HG03565 (cell line): ENCODE measurements at regions not wholly inside any gene's neighbourhood (a gene's known extent, or its start where the extent isn't known, plus 50 kb on each side); places are given as distances from the start of the nearest gene placed in this dataset.
"Not testable (repeated sequence)": the region's sequence is repeated elsewhere in the genome, so short reads cannot be mapped to it uniquely, and the experiment has no call there.

Experiments
- ATAC-seq: cut with Tn5 transposase; IDR thresholded peaks from one replicate; pipeline ENCODE4 v1.9.1; 2021; ENCODE audit warnings: mild to moderate bottlenecking, moderate library complexity; ENCODE audit not compliant: unreplicated experiment

DNA sequence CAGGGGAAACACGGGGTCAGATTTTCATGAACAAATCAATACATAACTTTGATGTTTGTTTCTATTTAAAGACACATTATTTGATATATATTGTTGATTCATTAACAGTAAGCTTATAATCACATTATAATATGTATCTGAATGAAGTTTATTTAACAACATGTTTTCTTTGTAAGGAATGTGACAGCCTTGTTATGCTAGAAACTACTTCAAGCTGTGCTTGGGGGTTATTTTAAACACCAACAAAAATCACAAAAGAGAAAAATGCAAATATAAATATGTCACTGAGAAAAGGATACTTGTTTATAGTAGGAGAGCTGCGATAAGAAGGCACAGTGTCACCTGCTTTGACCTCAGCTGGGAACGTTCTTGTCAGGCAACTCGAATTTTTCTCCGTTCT lies 354.6 kb upstream of the AGA start:
- ATAC-seq = no peak

DNA sequence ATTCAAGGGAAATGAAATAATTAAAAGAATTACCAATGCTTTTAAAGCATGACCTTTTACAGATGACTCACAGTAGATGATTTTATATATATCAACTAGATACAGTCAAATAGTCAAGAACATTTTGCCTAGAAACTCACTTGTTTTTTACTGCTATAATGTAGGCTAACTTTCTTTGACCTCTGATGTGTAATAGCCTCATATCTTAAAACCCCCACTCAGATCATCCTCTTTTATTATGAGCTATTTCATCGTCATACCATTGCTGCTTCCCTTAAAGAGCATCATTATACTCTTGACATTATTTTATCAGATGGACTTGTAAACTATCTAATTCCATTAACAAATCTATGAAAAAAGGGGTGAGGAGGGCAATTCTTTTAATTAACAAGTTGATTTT lies 355.9 kb upstream of the AGA start:
- no peak for ATAC-seq

DNA sequence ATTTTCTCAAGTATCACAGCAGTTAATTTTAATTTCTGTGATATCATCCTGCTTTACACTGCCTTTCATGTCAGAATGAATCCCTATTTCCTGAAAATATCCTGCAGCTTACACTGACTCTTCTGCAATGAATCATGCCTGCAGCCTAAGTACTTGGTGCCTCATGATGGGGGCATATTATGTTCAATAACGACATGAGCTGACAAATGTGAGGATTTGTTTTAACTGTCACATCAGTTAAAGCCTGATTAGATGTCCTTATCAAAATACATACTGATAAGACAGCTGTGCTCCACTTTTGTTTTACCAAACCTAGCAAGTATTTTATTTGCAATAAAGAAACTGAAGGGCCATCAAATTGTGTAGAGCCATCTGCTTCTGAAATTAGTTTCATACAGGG lies 359.9 kb upstream of the AGA start:
- ATAC-seq = no peak

DNA sequence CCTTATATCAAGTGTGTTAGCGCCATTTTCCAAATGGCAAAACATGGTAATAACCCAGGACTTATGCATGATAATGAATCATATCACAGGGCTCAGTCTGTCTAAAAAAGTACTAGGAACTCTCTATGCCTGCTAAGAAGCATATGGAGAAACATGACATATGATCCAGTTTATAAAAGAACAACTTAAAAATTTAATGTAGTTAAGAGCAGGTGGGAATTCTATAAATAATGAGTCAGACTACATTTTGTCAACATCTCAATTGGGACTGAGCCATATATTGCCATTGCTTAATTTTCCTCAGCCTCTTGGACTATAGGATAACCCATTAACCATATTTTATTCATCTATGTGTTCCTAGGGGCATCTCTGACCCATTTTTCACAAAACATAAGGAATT lies 360.4 kb upstream of the AGA start:
- no peak for ATAC-seq

DNA sequence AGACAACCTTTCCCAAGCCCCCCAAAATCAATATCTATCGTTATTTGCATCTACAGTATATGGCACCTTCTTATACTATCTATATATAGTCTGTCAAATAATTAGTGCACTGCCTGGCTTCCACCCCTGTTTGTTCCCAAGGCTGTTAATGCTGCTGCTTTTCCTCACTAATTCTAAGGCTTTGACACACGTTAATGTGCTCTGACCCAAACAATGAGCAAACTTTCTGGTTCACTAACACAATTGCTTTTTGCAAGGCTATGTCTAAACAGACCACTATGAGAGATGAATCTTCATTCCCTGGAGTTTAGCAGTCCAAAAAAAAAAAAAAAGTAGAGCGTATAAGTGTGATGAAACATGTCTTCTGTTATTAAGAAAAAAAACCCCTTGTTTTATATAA lies 360.9 kb upstream of the AGA start:
- ATAC-seq = no peak

DNA sequence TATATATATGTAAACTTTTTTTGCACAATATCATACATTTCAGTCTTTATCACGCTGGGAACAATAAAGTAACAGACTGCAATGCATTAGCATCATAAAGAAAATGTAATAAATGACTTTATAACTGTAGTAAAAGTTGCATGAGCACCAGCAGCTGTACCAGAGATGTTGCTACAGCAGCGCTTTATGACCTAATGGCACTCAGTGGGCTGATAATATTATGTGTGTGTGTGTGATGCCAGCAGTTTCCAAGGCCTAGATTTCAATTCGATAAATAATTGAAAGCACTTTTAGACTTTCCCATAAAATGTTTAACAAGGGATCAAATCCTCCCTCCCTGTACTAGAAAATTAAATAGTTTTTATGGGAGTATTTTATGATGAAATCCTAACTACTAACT lies 367.6 kb upstream of the AGA start:
- ATAC-seq = no peak

DNA sequence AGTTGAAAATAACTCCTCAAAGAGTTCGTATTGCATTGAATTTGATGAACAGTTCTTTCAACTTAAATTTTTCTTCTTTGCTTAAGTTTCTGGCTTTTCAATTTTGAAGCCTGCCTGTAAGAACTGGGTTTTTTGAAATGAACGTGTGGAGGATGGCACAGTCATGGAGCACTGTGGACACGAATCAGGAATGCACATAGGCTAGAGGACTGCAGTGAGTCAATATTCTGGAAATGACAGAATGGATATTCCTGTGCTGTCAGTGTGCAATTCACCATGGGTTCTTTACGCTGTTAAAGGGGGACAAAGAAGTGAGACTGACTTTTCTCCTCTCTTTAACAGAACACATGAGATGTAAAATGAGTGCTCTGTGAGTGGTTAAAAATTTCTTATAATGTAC lies 368.0 kb upstream of the AGA start:
- ATAC-seq = no peak

DNA sequence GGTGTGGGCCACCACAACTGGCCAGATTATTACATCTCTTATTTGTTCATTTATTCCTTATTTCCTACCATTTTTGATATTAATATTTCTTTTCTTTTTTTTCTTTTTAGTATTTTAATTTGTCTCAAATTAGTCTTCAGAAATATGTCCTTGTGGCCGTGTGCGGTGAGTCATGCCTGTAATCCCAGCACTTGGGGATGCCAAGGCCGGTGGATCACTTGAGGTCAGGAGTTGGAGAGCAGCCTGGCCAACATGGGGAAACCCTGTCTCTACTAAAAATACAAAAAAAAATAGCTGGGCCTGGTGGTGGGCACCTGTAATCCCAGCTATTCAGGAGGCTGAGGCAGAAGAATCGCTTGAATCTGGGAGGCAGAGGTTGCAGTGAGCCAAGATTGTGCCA lies 376.2 kb upstream of the AGA start:
- not testable (repeated sequence) for ATAC-seq

DNA sequence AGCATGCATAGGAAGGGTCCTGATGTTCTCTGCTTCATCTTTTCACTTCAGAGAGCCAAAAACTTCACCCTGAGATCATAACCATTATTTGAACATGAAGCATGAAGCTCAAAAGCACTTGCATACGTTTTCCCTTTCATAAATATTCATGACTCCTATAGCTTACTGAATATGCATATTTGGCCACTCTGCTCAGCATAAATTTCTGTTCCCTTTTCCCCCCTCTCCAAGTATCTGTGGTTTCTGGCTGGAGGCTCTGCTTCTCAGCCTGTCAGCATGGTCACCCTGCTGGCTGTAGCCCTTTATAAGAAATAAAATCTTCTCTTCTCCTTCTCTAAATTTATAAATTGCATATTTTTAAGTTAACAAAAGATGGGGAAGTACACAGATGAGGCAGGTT lies 384.7 kb upstream of the AGA start:
- no peak for ATAC-seq

DNA sequence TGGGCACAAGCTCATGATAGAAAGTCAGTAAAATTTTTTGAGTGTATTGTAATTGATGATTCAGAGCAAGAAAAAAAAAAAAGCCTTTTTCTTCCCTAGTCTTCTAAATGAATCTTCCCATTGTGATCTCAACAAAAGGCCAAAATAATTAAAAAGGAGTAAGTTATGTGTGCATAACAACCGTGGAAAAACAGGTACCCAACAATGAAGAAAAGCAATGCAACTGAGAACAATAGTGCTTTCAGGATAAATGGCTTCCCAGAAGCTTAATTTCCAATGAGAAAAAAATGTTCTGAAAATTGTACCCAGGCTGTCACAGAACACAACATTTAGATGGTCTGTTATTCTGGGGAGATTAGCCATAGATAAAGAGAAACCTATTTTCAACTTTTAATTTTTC lies 399.0 kb upstream of the AGA start:
- no peak for ATAC-seq

DNA sequence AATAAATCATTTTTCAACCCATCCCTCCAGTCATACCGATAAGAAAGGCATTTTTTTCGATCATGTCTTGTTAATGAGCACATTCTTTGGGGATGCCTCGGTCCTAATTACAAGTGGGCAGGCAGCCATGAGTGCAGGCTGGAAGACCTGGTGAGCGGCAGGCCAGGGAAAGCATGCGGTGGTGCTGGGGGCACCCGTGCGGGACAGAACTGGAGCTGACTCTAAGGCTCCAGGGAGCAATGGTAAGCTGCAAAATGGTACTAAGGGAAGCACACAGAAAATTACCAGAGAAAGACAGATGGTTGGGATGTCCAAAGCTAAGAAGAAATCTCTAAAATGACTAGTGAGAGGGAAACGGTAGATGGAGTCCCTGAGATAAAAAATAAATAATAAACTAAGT lies 411.0 kb upstream of the AGA start:
- no peak for ATAC-seq

DNA sequence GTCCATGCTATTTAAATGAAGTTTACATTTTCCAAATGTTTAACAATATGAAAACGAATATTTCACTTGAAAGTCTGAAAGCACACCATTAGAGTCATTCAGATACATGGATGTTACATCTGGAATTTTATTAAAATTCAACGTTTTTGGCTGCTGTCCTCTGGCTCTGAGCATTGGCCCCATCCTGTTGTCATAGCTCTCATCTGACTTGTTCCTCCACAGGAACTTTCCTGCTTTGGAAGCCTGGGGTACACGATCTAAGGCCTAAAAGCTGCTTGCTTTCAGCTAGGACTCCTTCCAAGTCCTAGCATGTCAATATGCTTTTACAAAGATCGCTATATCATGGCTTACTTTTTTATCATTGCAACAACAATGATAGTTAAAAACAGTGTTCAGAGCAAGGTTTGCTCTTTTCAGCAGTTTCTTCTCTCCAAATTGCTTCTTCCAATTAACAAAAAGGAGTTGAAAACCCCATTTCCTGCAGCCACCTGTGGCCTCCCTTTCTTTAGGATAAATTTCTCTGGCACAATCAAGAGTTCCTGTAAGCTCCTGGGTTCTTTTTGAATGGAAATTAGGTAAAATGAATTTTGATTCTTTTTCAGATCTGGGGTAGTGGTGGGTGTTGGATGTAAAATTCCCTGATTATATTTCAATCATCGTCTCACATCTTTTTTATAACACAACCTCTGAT lies 413.4 kb upstream of the AGA start:
- ATAC-seq = no peak

DNA sequence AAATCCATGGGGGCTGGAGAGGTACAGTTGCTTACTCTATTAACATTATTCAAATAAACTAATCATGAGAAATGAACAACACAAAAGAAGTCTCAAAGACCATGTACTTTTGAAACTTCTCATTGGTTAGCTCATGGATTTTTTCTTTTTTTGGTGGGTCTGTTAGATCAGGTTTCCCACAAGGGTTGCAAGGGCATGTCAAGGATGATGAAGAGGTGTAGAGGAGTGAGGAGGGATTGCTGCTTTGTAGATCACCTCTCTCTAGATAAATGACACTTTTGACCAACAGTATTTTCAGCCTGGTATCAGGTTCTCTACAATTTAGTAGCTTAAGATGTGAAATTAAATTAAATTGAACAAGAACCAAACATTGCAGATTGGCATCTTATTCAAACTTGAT lies 417.9 kb upstream of the AGA start:
- no peak for ATAC-seq

DNA sequence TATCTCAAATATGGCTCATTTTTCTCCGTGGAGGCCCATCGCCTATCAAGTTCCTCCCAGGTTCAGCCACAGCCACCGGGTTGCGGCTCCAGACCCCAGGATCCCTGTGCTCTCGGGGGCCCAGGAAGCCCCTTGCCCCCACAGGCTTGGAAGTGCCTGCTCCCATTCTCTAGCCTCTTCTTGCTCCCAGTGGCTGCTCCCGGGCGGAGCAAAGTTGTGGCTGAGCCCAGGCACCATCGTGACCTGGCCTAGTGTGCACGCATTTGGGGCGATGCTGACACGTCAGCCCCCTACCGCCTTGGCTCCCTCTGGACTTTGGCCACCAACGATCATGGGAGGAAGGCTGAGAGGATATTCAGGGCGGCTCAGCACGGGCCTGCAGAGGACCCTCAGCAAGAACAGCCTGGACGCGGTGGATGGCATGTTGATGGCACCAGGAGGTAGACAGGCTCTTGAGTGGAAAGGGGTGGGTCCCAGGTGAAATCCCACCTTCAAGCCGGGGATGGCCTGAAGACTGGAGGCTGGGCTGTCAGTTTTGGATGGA lies 419.4 kb upstream of the AGA start:
- no peak for ATAC-seq

DNA sequence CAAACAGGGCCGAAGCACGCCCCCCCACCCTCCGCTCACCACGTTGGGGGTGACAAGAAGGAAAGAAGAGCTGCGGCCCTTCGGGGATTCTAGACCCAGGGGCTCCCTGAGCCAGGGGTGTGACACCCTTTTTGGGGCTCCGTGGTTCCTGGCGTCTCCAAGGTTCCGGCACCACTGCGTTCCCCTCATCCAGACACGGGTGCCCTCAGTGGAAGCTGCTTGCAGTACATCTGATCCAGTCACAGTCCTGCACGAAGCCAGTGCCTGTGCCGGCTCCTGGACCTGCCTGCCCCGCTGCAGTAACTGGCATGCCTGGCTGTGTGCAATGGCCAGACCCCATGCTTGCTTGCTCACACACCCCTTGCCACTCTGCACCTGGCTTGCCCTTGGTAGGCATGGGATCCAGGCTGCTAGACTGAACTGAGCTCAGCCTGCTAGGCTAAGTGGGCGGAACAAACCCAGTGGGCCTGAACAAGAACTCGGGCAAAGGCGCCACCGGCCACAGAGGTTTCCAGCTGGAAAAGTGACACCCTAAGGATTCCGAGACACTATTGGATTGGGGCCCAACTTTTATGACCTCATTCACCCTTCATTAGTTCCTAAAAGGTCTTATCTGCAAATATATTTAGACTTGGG lies 420.4 kb upstream of the AGA start:
- no peak for ATAC-seq

DNA sequence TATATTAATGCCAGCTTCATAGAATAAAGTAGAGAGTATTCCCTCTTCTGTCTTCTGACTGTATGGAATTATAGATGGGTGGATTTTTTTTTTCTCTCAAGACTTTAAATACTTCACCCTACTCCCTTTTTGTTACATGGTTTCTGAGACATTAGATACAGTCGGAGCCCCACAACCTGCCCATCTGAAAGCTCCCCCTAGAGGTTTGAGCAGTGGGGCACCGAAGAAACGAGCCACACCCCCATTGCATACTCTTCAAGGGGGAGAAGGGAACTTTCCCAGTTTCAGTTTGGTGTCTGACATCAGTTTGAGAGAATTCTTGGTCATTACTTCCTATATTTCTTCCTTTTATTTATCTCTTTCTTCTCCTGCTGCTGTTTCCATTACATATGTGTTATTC lies 437.6 kb upstream of the AGA start:
- no peak for ATAC-seq

DNA sequence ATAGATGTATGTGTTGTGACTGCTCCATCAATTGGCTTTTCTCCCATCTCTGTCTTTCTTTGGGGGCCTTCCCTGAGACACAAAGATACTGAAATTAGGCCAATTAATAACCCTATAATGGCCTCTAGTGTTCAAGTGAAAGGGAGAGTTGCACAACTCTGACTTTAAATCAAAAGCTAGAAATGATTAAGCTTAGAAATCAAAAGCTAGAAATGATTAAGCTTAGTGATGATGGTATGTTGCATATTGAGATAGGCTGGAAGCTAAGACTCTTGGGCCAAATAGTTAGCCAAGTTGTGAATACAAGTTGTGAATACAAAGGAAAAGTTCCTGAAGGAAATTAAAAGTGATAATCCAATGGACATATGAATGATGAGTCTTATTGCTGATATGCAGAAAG lies 452.9 kb upstream of the AGA start:
- no peak for ATAC-seq

DNA sequence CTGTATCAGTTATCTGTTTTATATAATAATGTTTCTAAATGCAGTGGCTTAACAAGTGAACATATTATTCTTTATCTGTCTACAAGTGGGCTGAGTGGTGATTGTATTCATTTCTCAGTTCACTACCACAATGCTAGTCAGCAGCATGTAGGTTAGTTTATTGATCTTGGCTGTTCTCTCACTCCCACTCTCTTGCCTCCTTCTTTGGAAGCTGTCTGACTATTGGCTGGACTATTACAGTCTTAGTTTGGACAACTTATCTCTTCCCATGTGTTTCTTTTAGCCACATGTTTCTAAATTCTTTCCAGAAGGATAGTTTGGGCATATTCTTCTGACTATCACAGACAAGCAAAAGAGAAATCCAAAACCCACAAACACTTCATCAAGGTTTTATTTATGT lies 459.5 kb upstream of the AGA start:
- ATAC-seq = no peak

DNA sequence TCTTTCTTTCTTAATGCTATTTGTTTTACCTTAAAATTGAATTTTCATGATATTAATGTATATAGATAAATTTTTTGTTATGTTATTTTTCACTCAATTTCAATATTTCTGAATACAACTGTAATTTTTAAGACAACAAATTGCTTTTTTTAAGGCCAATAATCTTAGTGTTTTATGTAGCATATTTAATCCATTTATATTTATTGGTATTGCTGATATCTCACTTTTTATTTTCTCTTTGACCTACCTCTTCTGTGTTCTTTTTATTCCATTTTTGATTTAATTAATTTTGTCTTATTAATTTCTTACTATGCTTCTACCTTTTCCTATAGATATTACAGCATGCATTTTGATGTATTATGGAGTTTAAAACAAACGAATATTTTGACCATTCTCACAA lies 460.1 kb upstream of the AGA start:
- no peak for ATAC-seq

DNA sequence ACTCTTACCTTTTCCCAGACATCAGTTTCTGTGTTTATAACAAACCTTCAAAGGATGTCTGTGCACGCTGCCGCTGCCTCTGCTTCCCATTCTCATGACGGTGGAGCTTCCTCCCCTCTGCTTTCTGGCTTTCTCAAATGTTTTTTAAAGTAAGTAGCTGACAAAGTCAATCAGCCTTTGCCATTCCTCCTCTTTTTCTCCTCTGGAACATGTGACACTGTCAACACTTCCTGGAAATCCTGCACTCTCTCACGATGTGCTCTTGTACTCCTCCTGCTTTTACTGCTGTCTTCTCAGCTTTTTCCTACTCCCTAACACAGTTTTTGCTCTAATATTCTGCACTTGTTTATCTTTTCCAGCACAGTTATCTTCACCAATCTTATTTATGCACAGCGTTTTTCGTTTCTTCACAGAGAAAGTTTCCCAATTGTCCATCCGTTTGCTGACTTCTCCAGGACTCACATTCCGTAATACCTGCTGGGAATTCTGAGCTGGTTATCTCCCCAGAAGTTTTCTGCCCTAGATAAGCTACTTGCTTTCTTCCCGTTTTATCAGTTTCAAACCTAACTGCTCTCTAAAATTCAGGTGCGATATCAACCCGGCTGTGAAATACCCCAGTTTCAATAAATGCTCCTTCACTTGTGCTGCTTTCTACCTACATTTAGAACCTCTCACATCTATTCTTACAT lies 465.6 kb upstream of the AGA start:
- ATAC-seq = no peak

DNA sequence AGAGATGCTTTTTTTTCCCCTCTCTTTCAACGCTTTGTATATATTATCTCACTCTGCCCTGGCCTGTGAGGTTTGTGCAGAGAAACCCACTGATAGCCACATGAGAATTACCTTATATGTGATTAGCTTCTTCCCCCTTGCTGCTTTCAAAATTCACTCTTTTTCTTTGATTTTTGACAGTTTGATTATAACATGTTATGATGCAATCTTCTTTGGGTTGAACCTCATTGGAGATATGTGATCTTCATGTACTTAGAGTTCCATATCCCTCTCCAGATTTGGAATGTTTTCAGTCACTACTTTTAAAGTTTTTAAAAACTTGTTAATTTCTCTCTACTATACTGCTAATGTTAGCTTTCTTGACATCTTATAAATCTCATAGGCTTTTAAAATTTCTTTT lies 479.5 kb upstream of the AGA start:
- ATAC-seq = no peak

DNA sequence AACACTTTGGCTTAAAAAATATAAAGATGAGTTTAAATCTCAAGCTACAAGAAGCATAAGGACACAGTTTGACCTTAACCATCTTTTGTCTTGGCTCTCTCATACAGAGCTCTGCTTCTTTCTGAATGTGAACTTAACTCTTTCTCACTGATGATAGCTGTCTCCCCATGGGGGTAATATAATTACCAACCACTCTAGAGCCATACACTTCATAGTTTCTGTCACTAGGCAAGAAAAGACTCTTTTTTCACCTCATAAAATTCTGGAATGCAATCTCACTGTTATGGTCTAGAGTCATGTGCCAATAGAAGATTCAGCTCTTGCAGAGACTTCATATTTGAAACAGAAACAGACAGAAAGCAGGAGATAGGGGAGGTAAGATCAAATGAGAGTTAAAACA lies 481.7 kb upstream of the AGA start:
- ATAC-seq = no peak
